Lower leg skin (tissue), 4 donors: ENCODE measurements at regions not wholly inside any gene's neighbourhood (a gene's known extent, or its start where the extent isn't known, plus 50 kb on each side); places are given as distances from the start of the nearest gene placed in this dataset.

ENCODE experiments used
- DNase-seq, 2 donors: peaks; one replicate each; pipeline ENCODE4 v3.0.0-alpha.2; 2019; ENCODE audit warnings: low spot score in 2 of 2
- H3K4me3 ChIP-seq: fragments of 200-600 bp; sonication (generic); 2 replicates; pipeline ENCODE4 v1.5.1; 2017; ENCODE audit warnings: mild to moderate bottlenecking, low read depth; ENCODE audit not compliant: poor library complexity, severe bottlenecking
- POLR2A ChIP-seq, 2 donors: fragments of 450-650 bp; IDR thresholded peaks; one replicate each; pipeline ENCODE4 v1.6.1; 2016 to 2017; ENCODE audit warnings: antibody characterized with exemption in 2 of 2, mild to moderate bottlenecking in 1 of 2, moderate library complexity in 1 of 2
- WGBS, 2 donors: methylation state at CpG; one replicate each; pipeline ENCODE4 v1.1.5; 2018; 5-methylcytosine and 5-hydroxymethylcytosine counted together
- intact Hi-C: fragments of 100-400 bp; cut with DNase I; formaldehyde crosslinking; loops from one replicate; pipeline ENCODE4 v1.15.0; 2023; ENCODE audit warnings: low total_unique reads
- microRNA counts, 2 donors: library from miRNA; unstranded; fragments of <30 nt; microRNA quantifications; one replicate each; lab custom pipeline; 2016
- microRNA-seq, 2 donors: library from miRNA; unstranded; fragments of <30 nt; microRNA quantifications; one replicate each; pipeline ENCODE4, GENCODE V29; 2016; ENCODE audit warnings: borderline replicate concordance in 2 of 2, borderline number of aligned reads in 1 of 2
- TF ChIP-seq, protein P1 (sequence below), 3 donors: fragments of 450-650 bp; IDR thresholded peaks; one replicate each; pipeline ENCODE4 v1.5.1; 2016; ENCODE audit warnings: antibody characterized with exemption in 3 of 3, mild to moderate bottlenecking in 3 of 3, moderate library complexity in 2 of 3

DNA sequence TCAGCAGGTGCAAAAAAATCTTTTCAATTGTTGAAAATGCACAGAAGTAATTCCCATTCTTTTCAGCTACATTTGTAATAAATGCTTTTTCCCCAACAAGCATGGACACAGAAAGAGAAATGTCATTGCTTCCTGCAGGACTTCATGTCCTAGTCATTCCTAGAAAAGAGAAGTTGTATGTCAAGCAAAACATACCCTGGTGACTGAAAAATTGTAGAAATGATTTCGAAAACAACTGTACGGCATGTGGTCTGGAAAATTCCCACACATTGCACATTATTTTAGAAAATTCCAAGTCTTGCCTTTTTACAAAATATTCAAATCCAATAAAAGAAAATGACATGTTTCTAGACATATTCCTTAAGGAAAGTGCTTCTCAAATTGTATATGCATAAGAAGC is 50.4 kb upstream of the ALCAM start:
- intact Hi-C loops: no loop called here
- TF ChIP-seq, protein P1, sequence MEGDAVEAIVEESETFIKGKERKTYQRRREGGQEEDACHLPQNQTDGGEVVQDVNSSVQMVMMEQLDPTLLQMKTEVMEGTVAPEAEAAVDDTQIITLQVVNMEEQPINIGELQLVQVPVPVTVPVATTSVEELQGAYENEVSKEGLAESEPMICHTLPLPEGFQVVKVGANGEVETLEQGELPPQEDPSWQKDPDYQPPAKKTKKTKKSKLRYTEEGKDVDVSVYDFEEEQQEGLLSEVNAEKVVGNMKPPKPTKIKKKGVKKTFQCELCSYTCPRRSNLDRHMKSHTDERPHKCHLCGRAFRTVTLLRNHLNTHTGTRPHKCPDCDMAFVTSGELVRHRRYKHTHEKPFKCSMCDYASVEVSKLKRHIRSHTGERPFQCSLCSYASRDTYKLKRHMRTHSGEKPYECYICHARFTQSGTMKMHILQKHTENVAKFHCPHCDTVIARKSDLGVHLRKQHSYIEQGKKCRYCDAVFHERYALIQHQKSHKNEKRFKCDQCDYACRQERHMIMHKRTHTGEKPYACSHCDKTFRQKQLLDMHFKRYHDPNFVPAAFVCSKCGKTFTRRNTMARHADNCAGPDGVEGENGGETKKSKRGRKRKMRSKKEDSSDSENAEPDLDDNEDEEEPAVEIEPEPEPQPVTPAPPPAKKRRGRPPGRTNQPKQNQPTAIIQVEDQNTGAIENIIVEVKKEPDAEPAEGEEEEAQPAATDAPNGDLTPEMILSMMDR (IDR thresholded peaks at IDR 0.05): no peak
- TF ChIP-seq POLR2A (IDR thresholded peaks at IDR 0.05): no peak
- WGBS, 2 donors: 80 to 86% methylated on average over 2 of the region's 2 CpGs
- no peak overlapping the region for H3K4me3 ChIP-seq
- no peak for DNase-seq

MicroRNA genes in the stretch of these regions (microRNA counts, 767-probe panel; counts per million panel counts)
- 0 to 358 counts per million in 2 donors for microRNA hsa-miR-548ab (lab: Ali Mortazavi, UCI)

Small RNA genes in the stretch of these regions (microRNA-seq; reads per million reads assigned to microRNA genes)
- gene MIR548AB: 0 reads per million in 2 donors
